Right hindlimb (tissue), 1 donor: ENCODE measurements at regions not wholly inside any gene's neighbourhood (a gene's known extent, or its start where the extent isn't known, plus 50 kb on each side); places are given as distances from the start of the nearest gene placed in this dataset.
"Not testable (repeated sequence)": the region's sequence is repeated elsewhere in the genome, so short reads cannot be mapped to it uniquely, and the experiment has no call there.

Experiments used
- DNase-seq: peaks from one replicate; pipeline ENCODE4 v3.0.0-alpha.2; 2018

GRCh38 chr7:152956006-152956405, 196.5 kb downstream of the ACTR3B start:
- no peak for DNase-seq

GRCh38 chr7:152959610-152960009, 200.1 kb downstream of the ACTR3B start:
- DNase-seq: no peak

GRCh38 chr7:152961796-152962195, 202.2 kb downstream of the ACTR3B start:
- not testable (repeated sequence) for DNase-seq

GRCh38 chr7:152966189-152966588, 206.6 kb downstream of the ACTR3B start:
- DNase-seq: no peak

- no peak for DNase-seq
These were observed 208.4 kb downstream of the ACTR3B start for GRCh38 chr7:152967958-152968357.

GRCh38 chr7:152968514-152968913, 209.0 kb downstream of the ACTR3B start:
- DNase-seq: no peak

- DNase-seq: no peak
These were observed 209.8 kb downstream of the ACTR3B start for GRCh38 chr7:152969335-152969734.

- DNase-seq: no peak
These were observed 210.3 kb downstream of the ACTR3B start for GRCh38 chr7:152969839-152970238.

GRCh38 chr7:152970481-152970880, 210.9 kb downstream of the ACTR3B start:
- DNase-seq: no peak

- DNase-seq: no peak
These were observed 215.0 kb downstream of the ACTR3B start for GRCh38 chr7:152974577-152974976.

GRCh38 chr7:152975076-152975475, 215.5 kb downstream of the ACTR3B start:
- DNase-seq: no peak

- no peak for DNase-seq
These were observed 219.8 kb downstream of the ACTR3B start for GRCh38 chr7:152979376-152979775.

- peak; percentile 43 for DNase-seq
These were observed 224.9 kb downstream of the ACTR3B start for GRCh38 chr7:152984421-152984820.

- DNase-seq: no peak
These were observed 226.8 kb downstream of the ACTR3B start for GRCh38 chr7:152986376-152986775.

- DNase-seq: no peak
These were observed 228.1 kb downstream of the ACTR3B start for GRCh38 chr7:152987656-152988055.

- DNase-seq: no peak
These were observed 230.4 kb downstream of the ACTR3B start for GRCh38 chr7:152989889-152990380.

GRCh38 chr7:152998420-152998819, 238.9 kb downstream of the ACTR3B start:
- DNase-seq: no peak

GRCh38 chr7:153002115-153002514, 242.6 kb downstream of the ACTR3B start:
- no peak for DNase-seq

- no peak for DNase-seq
These were observed 243.0 kb downstream of the ACTR3B start for GRCh38 chr7:153002572-153002971.

GRCh38 chr7:153004341-153004740, 244.8 kb downstream of the ACTR3B start:
- no peak for DNase-seq

GRCh38 chr7:153005750-153006435, 246.3 kb downstream of the ACTR3B start:
- no peak for DNase-seq

GRCh38 chr7:153006452-153006851, 246.9 kb downstream of the ACTR3B start:
- no peak for DNase-seq

- no peak for DNase-seq
These were observed 247.4 kb downstream of the ACTR3B start for GRCh38 chr7:153006911-153007310.

GRCh38 chr7:153010416-153010815, 250.9 kb downstream of the ACTR3B start:
- no peak for DNase-seq

GRCh38 chr7:153012203-153012602, 252.7 kb downstream of the ACTR3B start:
- no peak for DNase-seq
